HepG2 (cell line): ENCODE measurements at regions not wholly inside any gene's neighbourhood (a gene's known extent, or its start where the extent isn't known, plus 50 kb on each side); places are given as distances from the start of the nearest gene placed in this dataset.

Experiments used
- ATAC-seq: fragments of 200-7000 bp; cut with Tn5 transposase; 3 replicates; pipeline ENCODE4 v1.9.1; 2020; ENCODE audit warnings: mild to moderate bottlenecking, moderate library complexity
- BruUV-seq: library from RNA; stranded (reverse); fragments of 400-500 nt; replicated peaks from 2 replicates; lab custom pipeline; 2021; lab: Mats Ljungman, UMichigan
- CTCF ChIA-PET: fragments of 300-600 bp; formaldehyde crosslinking; extraction: SDS; loops from one replicate; lab custom pipeline; 2021; ENCODE audit warnings: low total read pairs, inconsistent platforms, low intra/inter-chr PET ratio; lab: Yijun Ruan, JAX
- POLR2A ChIA-PET: fragments of 350-600 bp; sonication (Branson Sonifier 250); formaldehyde crosslinking; loops from one replicate; lab custom pipeline; 2020; ENCODE audit warnings: antibody characterized with exemption, inconsistent platforms; lab: Yijun Ruan, JAX
- DNase-seq: peaks from one replicate; pipeline ENCODE4 v3.0.0-alpha.2; 2015; ENCODE audit warnings: low spot score
- FAIRE-seq: peaks from 3 replicates; lab custom pipeline; 2011; peaks lifted over from hg19 to GRCh38; lab: Jason Lieb, UNC
- H2AFZ ChIP-seq: one replicate; pipeline ENCODE4 v1.6.1; 2011; ENCODE audit warnings: low read length, inconsistent platforms
- H3K27ac ChIP-seq: fragments of 300-600 bp; 3 replicates; pipeline ENCODE4 v1.8.0; 2011; ENCODE audit warnings: mixed run types, mild to moderate bottlenecking, mixed read lengths, low read length, inconsistent platforms; ENCODE audit not compliant: insufficient read depth; ENCODE audit errors: extremely low read length
- H3K27me3 ChIP-seq, 2 experiments: fragments of 200-600 bp in 1 of 2; 2 replicates in 1 of 2; 3 replicates in 1 of 2; pipeline versions ENCODE4 v1.6.0 to v1.8.0; 2011; ENCODE audit warnings: low read length in 2 of 2, mild to moderate bottlenecking in 2 of 2, moderate library complexity in 2 of 2, inconsistent platforms in 1 of 2; ENCODE audit not compliant: insufficient read depth in 2 of 2, control insufficient read depth in 1 of 2
- H3K36me3 ChIP-seq, 2 experiments: fragments of 200-600 bp in 1 of 2; replicated peaks in 1 of 2; 2 replicates in 1 of 2; 3 replicates in 1 of 2; pipeline versions ENCODE4 v1.5.1 to v1.8.0; 2011; ENCODE audit warnings: low read length in 2 of 2, inconsistent platforms in 1 of 2; ENCODE audit not compliant: insufficient read depth in 2 of 2, control insufficient read depth in 1 of 2
- H3K4me1 ChIP-seq: 2 replicates; pipeline ENCODE4 v1.5.1; 2012; ENCODE audit warnings: low read length, inconsistent platforms; ENCODE audit not compliant: insufficient read depth
- H3K4me2 ChIP-seq: 2 replicates; pipeline ENCODE4 v1.6.0; 2011; ENCODE audit warnings: low read depth, low read length, inconsistent platforms
- H3K4me3 ChIP-seq, 3 experiments: fragments of 200-600 bp in 1 of 3; sonication (generic), shearing (Covaris generic) in 1 of 3; replicated peaks in 1 of 3; 2 replicates each; pipeline ENCODE4 v1.5.1; 2011 to 2016; ENCODE audit warnings: low read length in 3 of 3, inconsistent platforms in 2 of 3, low read depth in 2 of 3, mild to moderate bottlenecking in 2 of 3, control low read depth in 1 of 3, mixed read lengths in 1 of 3; ENCODE audit not compliant: insufficient read depth in 1 of 3
- H3K79me2 ChIP-seq: one replicate; pipeline ENCODE4 v1.6.1; 2011; ENCODE audit warnings: low read length, inconsistent platforms; ENCODE audit not compliant: insufficient read depth
- H3K9ac ChIP-seq: 2 replicates; pipeline ENCODE4 v1.6.0; 2011; ENCODE audit warnings: mild to moderate bottlenecking, low read depth, low read length, inconsistent platforms; ENCODE audit not compliant: insufficient read depth
- H3K9me3 ChIP-seq: 2 replicates; pipeline ENCODE4 v1.5.1; 2012; ENCODE audit warnings: mild to moderate bottlenecking, low read length
- H4K20me1 ChIP-seq: 2 replicates; pipeline ENCODE4 v1.6.0; 2011; ENCODE audit warnings: inconsistent platforms, mild to moderate bottlenecking, low read length, moderate library complexity; ENCODE audit not compliant: insufficient read depth
- EHMT2 ChIP-seq: fragments of 200-600 bp; sonication (generic); IDR thresholded peaks from 2 replicates; pipeline ENCODE4 v1.7.0; 2017; ENCODE audit warnings: antibody characterized with exemption, low read depth, low read length, borderline replicate concordance
- GATAD2A ChIP-seq: IDR thresholded peaks from 2 replicates; pipeline ENCODE4 v1.6.1; 2016
- JUN ChIP-seq: sonication (generic); formaldehyde crosslinking; IDR thresholded peaks from 2 replicates; pipeline ENCODE4 v1.4.0; 2020; ENCODE audit warnings: mild to moderate bottlenecking, missing genetic modification reagents
- KDM1A ChIP-seq: IDR thresholded peaks from 2 replicates; pipeline ENCODE4 v1.6.1; 2016; ENCODE audit warnings: missing compliant biosample characterization
- ONECUT2 ChIP-seq: sonication (generic); formaldehyde crosslinking; IDR thresholded peaks from 2 replicates; pipeline ENCODE4 v1.4.0; 2020; ENCODE audit warnings: missing genetic modification reagents
- POGZ ChIP-seq: sonication (generic); formaldehyde crosslinking; IDR thresholded peaks from 2 replicates; pipeline ENCODE4 v1.4.0; 2020; ENCODE audit warnings: mild to moderate bottlenecking, missing genetic modification reagents
- RARA ChIP-seq: IDR thresholded peaks from 2 replicates; pipeline ENCODE4 v1.6.1; 2016; ENCODE audit warnings: missing genetic modification reagents, missing compliant biosample characterization
- SOX5 ChIP-seq: IDR thresholded peaks from 2 replicates; pipeline ENCODE4 v1.6.1; 2016; ENCODE audit warnings: borderline replicate concordance
- TBL1XR1 ChIP-seq: fragments of 150-350 bp; IDR thresholded peaks from 2 replicates; pipeline ENCODE4 v1.6.1; 2014; ENCODE audit warnings: borderline replicate concordance, low read length; ENCODE audit not compliant: partially characterized antibody
- TEAD3 ChIP-seq: optimal IDR thresholded peaks from 2 replicates; pipeline ENCODE3; 2016; ENCODE audit warnings: borderline replicate concordance
- USF2 ChIP-seq, 2 experiments: sonication (generic) in 1 of 2; formaldehyde crosslinking in 1 of 2; IDR thresholded peaks; 2 replicates each; pipeline versions ENCODE4 v1.5.1 to v1.6.1; 2011 to 2020; ENCODE audit warnings: borderline replicate concordance in 1 of 2, low read depth in 1 of 2, low read length in 1 of 2, mild to moderate bottlenecking in 1 of 2, missing genetic modification reagents in 1 of 2, moderate library complexity in 1 of 2
- ZBED4 ChIP-seq: sonication (generic); formaldehyde crosslinking; IDR thresholded peaks from 2 replicates; pipeline ENCODE4 v1.4.0; 2020; ENCODE audit warnings: missing genetic modification reagents, borderline replicate concordance
- ZNF143 ChIP-seq: sonication (generic); formaldehyde crosslinking; IDR thresholded peaks from 2 replicates; pipeline ENCODE4 v1.4.0; 2020; ENCODE audit warnings: missing genetic modification reagents
- ZNF343 ChIP-seq: sonication (generic); formaldehyde crosslinking; IDR thresholded peaks from 2 replicates; pipeline ENCODE4 v1.4.0; 2020; ENCODE audit warnings: mild to moderate bottlenecking, missing genetic modification reagents
- ZNF557 ChIP-seq: sonication (generic); formaldehyde crosslinking; IDR thresholded peaks from 2 replicates; pipeline ENCODE4 v1.4.0; 2020; ENCODE audit warnings: missing genetic modification reagents
- ZNF670 ChIP-seq: sonication (generic); formaldehyde crosslinking; IDR thresholded peaks from 2 replicates; pipeline ENCODE4 v1.8.0; 2022; ENCODE audit warnings: mild to moderate bottlenecking, missing genetic modification reagents, borderline replicate concordance
- WGBS: methylation state at CpG from one replicate; pipeline ENCODE4 v1.1.6; 2017; ENCODE audit warnings: low lambda C conversion rate; 5-methylcytosine and 5-hydroxymethylcytosine counted together
- in situ Hi-C: cut with HindIII; loops from 2 replicates; pipeline ENCODE4 v1.10.0; 2017; ENCODE audit warnings: low pct_unique_long_range_greater_than_20kb; ENCODE audit not compliant: extremely low pct_ligation_motif_present
- intact Hi-C: fragments of 100-400 bp; cut with micrococcal nuclease; formaldehyde crosslinking; loops from one replicate; pipeline ENCODE4 v1.10.0; 2022; ENCODE audit not compliant: unreplicated experiment

GRCh38 chr12:90854136-90854689 is 100.8 kb downstream of the CCER1 start (continued):
- TF ChIP-seq USF2 (IDR thresholded peaks at IDR 0.05; ENCODE audit: low read depth, low read length) (no peak), USF2 (CRISPR knock-in tag; IDR thresholded peaks at IDR 0.05; ENCODE audit: borderline replicate concordance) (peak; percentile 73; the same call in 1 of the 2 replicates), JUN (CRISPR knock-in tag) (no peak), ZNF343 (CRISPR knock-in tag) (no peak)
- TF ChIP-seq, all 625 proteins: peak for 7

GRCh38 chr12:90851800-90852718 is 102.9 kb downstream of the CCER1 start:
- ChIA-PET CTCF (no interaction called here), POLR2A (no interaction called here)
- Histone ChIP-seq H3K79me2 (no peaks in the 10 kb centered on the region), H3K4me3 (no peak overlapping the region; a peak in 1 of 6 replicates), H4K20me1 (no peaks in the 10 kb centered on the region), H3K4me1 (peaks cover 41% of the 10 kb centered on the region), H3K27ac (peak overlapping the region; percentile 48), H3K27me3 (no peaks in the 10 kb centered on the region), H3K9ac (no peak overlapping the region), H3K9me3 (no peaks in the 10 kb centered on the region), H2AFZ (no peak overlapping the region), H3K4me2 (peak overlapping the region; percentile 54), H3K36me3 (no peaks in the 10 kb centered on the region)
- no TSS peak for BruUV-seq
- 2% methylated on average over 2 of the region's 2 CpGs for WGBS
- peak; percentile 96 for ATAC-seq
- in situ Hi-C loops, result no loop called here
- DNase-seq, result peak; percentile 69
- intact Hi-C loops, result no loop called here
- FAIRE-seq, result peak; percentile 44
- TF ChIP-seq TEAD3 (CRISPR knock-in tag), result peak; percentile 43
- peak; percentile 90 for TF ChIP-seq SOX5
- TF ChIP-seq ZNF670 (CRISPR knock-in tag), result peak; percentile 48; the same call in 1 of the 2 replicates
- peak; percentile 98 for TF ChIP-seq GATAD2A (CRISPR knock-in tag)
- TF ChIP-seq ZNF143 (CRISPR knock-in tag), result no peak
- peak; percentile 62 for TF ChIP-seq TBL1XR1
- TF ChIP-seq POGZ (CRISPR knock-in tag), result peak; percentile 80
- TF ChIP-seq RARA (CRISPR knock-in tag), result peak; percentile 97
- TF ChIP-seq ONECUT2, result peak; percentile 99
- peak; percentile 83; the same call in 1 of the 2 replicates for TF ChIP-seq ZBED4 (CRISPR knock-in tag)
- TF ChIP-seq ZNF557 (CRISPR knock-in tag), result no peak
- TF ChIP-seq KDM1A (CRISPR knock-in tag), result 0 out of 2 replicates have a peak, but pooled peaks have one; percentile 14
- TF ChIP-seq EHMT2, result peak; percentile 76; the same call in 1 of the 2 replicates
